ENCODE measurements at regions not wholly inside any gene's neighbourhood (a gene's known extent, or its start where the extent isn't known, plus 50 kb on each side); places are given as distances from the start of the nearest gene placed in this dataset.
"Not testable (repeated sequence)": the region's sequence is repeated elsewhere in the genome, so short reads cannot be mapped to it uniquely, and the experiment has no call there.

- no peak for DNase-seq
These were observed 172.7 kb upstream of the SMIM30 start for GRCh38 chr7:113291058-113291457.

GRCh38 chr7:113289140-113289740, 170.9 kb upstream of the SMIM30 start:
- DNase-seq, result no peak

GRCh38 chr7:113285411-113285810, 167.1 kb upstream of the SMIM30 start:
- DNase-seq, result no peak

- no peak for DNase-seq
These were observed 165.5 kb upstream of the SMIM30 start for GRCh38 chr7:113283861-113284260.

- no peak for DNase-seq
These were observed 164.5 kb upstream of the SMIM30 start for GRCh38 chr7:113282875-113283274.

DNA sequence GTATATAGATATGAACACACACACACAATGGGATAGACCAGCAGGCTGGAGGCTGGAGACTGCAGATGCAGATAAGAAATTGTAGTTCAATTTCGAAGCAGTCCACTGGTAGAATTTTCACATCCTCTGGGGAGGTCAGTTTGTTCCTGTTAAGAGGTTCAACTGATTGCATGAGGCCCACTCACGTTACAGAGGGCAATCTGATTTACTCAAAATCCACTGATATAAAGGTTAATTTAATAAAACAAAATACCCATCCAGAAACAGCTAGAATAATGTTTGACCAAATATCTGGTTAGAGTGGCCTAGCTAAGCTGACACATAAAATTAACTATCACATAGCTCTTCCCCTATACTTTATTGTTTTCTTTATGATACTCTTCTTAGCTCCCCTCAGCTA, 162.9 kb upstream of the SMIM30 start:
- no peak for DNase-seq

DNA sequence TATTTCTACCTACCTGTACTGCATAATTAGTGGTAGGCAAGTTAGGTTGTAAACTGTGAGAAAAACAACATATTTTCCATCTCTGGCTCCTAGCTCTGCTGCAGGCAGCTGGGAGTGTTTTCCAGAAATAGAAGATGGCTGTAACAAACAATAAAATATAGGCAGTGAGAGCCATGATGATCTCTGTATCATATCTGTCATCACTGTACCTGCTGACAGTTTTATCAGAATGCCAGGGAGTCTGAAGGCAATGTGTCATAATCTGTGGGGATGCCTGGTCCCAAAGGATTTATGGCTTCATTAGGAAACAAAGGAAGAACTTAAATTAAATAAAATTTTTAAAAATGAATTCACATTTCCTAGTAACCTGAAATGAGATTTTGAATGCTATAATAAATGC, 160.9 kb upstream of the SMIM30 start:
- no peak for DNase-seq

DNA sequence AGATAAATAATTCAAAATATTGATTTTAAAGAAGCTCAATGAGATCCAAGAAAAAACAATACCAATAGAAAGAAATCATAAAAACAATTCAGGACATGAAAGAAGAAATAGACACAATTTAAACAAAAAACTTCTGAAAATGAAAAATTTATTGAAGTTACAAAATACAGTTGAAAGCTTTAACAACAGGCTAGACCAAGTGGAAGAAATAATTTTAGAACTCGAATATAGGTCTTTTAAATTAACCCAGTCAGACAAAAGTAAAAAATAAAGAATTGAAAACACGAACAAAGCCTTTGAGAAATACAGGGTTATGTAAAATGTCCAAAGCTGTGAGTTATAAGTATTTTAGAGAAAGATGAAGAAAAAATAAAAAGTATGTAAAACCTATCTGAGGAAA, 152.4 kb upstream of the SMIM30 start:
- no peak for DNase-seq

DNA sequence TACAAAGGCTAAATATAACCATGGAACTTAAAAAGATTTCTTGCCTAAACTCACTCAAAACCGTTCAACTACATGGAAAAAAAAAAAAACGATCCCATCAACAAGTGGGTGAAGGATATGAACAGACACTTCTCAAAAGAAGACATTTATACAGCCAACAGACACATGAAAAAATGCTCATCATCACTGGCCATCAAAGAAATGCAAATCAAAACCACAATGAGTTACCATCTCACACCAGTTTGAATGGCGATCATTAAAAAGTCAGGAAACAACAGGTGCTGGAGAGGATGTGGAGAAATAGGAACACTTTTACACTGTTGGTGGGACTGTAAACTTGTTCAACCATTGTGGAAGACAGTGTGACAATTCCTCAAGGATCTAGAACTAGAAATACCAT, 151.2 kb upstream of the SMIM30 start:
- not testable (repeated sequence) for DNase-seq

DNA sequence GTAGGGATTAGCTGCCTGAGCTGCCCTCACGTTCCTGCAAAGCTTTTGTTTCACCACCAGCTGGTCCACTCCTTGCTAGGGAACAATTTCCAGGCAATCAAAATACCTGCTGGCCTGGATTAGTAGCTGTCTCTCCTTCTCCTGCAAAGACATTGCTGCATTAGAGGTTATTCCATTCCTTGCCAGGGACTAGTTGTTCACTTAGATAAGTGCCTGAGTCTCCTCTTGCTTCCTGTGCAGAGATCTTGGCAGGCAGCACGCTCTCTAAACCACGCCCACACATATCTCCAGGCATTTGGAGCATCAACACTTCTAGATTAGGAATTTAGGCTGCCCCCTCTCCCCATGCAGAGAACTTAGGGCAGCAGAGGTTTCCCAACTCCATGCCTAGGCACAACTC, 150.4 kb upstream of the SMIM30 start:
- no peak for DNase-seq

DNA sequence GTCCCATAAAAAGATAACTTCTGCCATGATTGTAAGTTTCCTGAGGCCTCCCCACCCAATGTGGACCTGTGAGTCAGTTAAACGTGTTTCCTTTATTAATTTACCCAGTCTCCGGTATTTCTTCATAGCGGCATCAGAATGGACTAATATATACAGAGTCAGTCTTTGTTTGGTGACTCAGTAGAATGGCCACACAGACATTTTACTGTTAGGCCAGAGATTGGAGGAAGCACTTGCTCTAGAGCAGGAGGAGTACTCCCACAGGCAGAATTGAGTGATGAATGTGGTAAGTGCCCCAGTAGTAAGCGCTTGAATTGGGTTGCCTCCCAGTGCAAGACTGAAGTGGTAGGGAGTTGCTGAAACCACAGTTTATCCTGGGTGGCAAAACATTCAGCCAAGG, 149.5 kb upstream of the SMIM30 start:
- no peak for DNase-seq

GRCh38 chr7:113267271-113267670, 148.9 kb upstream of the SMIM30 start:
- DNase-seq, result no peak

- DNase-seq, result no peak
These were observed 145.4 kb upstream of the SMIM30 start for GRCh38 chr7:113263749-113264148.

DNA sequence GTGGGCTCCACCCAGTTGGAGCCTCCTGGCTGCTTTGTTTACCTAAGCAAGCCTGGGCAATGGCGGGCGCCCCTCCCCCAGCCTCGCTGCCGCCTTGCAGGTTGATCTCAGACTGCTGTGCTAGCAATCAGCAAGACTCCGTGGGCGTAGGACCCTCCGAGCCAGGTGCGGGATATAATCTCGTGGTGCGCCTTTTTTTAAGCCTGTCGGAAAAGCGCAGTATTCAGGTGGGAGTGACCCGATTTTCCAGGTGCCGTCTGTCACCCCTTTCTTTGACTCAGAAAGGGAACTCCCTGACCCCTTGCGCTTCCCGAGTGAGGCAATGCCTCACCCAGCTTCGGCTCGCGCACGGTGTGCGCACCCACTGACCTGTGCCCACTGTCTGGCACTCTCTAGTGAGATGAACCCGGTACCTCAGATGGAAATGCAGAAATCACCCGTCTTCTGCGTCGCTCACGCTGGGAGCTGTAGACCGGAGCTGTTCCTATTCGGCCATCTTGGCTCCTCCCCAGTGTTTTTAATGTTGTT, 144.9 kb upstream of the SMIM30 start:
- not testable (repeated sequence) for DNase-seq

GRCh38 chr7:113256883-113257531, 138.7 kb upstream of the SMIM30 start:
- no peak for DNase-seq

DNA sequence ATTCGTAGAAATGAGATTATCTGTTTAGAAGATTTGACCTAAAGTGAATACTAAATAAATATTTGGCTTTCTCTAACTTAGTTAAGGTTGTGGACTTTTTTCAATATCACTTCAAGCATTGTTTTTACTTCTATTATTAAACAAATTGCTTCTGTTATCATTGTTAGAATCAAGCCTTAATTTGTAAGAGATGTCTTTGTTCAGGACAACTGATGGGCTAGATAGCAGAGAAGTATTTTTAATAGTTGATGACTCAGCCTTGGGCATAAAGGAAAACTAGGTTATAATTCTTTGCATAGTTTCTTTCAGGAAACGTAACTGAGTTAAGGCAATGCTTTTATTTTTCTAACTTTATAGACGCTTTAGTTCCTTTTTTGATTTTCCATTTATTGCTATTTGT, 128.8 kb upstream of the SMIM30 start:
- no peak for DNase-seq

DNA sequence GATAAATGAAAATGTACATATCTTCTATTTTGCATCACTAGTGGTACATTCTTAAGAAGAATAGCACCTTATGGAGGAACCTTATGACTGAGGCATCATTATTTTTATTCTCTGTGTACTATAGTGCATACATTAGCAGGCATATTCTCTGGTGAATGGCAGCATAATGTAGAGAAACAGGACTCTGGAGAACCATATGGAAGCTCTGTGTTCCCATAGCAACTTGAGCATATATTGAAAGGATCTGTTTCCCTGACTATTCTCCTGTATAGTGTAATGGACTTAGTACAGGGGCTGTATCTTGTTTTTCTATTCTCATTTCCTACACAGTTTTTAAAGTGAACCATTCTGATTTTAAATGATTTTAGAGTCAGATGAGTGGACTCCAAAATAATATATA, 128.4 kb upstream of the SMIM30 start:
- no peak for DNase-seq

DNA sequence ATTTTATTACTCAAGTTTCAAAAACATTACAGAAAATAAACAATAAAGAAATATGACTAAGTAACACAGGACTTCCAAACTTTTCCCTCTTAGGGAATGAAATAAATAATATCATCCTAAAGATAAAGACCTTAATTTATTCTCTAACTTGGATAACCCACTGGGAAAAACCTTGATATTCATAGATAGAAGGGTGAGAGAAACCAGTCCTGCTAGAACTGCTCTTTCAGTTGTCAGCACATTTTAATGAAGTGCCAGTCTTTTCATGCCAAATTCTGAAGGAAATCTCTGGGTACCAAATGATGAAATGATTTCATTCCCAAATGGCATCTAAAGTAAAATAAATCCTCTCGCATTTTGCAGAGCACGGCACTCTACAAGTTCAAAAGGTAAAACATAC, 114.5 kb upstream of the SMIM30 start:
- DNase-seq, result no peak

- DNase-seq, result no peak
These were observed 112.3 kb upstream of the SMIM30 start for GRCh38 chr7:113230691-113231090.

DNA sequence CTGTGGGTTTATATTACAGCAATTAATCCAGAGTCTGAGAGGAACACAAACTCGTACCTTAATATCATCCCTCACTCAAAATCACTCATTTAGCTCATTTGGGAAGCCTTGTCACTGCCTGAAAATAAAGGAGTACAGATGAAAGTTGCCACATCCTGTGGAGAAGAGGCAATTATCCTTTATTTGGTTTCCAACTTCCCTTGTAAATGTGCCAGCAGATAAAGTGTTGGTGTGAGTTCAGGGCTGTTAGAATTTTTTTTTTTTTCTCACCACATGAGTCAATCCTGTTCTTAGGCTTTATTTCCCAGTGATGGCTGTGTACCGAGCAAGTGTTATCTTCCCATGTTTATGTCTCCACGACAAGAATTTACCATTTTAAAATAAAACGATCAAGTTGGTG, 99.0 kb upstream of the SMIM30 start:
- DNase-seq, result no peak

- no peak for DNase-seq
These were observed 97.7 kb upstream of the SMIM30 start for GRCh38 chr7:113216038-113216437.

DNA sequence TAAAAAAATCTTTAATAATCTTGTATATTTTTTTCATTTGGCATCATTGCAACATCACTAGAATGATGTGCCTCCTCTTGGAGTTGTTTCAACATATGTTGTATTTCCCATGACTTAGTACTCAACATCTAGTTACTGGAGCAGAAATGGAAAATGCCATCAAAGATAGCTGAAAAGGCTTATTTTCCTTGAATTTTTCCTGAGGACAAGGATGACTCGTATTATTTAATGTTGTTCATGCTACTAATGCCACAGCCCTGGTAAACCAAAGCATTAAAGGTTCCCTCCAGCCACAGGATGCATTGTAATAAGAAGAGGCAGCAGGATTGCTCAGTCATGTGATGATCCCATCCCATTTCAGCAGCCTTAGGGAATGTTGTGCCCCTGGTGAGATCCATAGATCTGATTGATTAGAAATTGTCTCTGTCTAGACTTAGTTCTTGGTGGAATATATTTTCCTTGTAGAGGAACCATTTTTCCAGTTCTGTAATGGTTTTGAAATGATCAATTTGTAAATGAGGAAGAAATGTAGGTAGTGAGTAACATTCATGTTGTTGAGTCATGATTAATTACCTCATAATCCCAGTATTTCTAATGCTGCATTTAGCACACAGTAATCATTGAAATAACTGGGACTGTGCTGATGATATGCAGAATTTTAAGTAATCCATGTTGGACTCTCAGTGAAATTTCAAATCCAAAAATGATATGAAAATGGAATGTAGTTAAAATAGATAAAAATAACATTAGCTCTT, 91.3 kb upstream of the SMIM30 start:
- DNase-seq, result no peak

DNA sequence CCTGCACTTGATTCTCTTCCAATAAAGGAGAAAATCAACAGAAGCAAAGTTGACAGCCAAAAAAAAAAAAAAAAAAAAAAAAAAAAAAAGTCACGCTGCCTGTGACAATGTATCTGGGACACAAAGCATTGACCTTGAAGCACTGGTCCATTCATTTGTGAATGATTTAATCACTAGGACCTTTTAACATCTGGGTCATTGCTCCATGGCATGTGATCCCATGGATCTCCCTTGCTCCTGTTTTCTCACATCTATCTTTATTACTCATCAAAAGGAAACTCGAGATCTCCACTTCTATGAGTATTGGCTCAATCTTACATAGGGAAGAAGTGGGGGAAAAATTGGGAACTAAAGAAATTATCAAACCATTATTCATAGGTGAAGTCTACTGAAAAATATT, 89.6 kb upstream of the SMIM30 start:
- DNase-seq, result no peak

GRCh38 chr7:113207441-113207840, 89.1 kb upstream of the SMIM30 start:
- DNase-seq, result no peak
